ENCODE measurements at regions not wholly inside any gene's neighbourhood (a gene's known extent, or its start where the extent isn't known, plus 50 kb on each side); places are given as distances from the start of the nearest gene placed in this dataset.

DNA sequence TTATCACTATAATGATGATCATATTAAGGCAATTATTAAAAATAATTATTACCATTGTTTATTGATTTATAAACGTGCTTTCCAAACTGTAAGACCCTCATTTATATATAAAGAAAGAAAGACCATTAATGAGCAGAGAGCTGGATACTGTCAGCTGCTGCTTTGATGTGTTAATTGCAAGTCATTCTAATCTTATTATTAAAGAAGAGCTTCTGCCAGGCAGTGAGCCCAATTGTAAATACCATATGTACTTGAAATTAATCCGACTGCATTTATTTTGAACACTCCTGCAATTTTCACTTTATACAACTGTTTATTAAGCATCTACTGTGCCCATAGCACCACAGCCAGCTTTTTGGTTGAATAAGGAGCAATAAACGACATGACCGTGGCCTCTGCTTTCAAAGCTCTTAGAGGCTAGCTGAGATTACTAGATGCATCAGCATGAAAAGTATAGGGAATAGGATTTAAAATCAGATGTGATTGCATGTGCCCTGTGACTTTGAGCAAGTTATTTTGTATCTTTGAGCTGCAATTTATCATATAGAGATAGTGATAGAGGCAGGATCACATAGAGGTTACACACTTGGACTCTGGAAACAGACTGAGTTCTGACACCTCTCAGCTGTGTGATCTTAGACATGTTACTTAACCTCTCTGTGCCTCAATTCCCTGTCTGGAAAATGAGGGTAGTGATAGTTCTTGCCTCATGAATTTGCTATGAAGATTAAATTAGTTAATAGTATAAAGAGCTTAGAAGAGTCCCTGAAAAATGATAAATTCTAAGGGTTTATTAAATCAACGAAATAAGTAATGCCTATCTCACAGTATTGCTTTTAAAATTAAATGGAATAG, 83.4 kb downstream of the MYCN start:
- H3F3A ChIP-seq (replicated peaks; ENCODE audit: insufficient read depth) = no peaks in the 10 kb centered on the region
- ChIA-PET CTCF (interaction anchor here (0.7 to 1.5 kb wide), 4 partner anchors 10 to 70 kb away, joined by 3 to 7 read pairs (median 3); no protein-coding TSS in a partner anchor), POLR2A (no interaction called here)
- H3K9ac ChIP-seq = no peak overlapping the region
- H3K27me3 ChIP-seq (ENCODE audit: insufficient read depth) = no peaks in the 10 kb centered on the region
- H3K4me2 ChIP-seq = no peak overlapping the region
- H3K9me2 ChIP-seq = no peaks in the 10 kb centered on the region
- no peaks in the 10 kb centered on the region for H3K36me3 ChIP-seq (replicated peaks in 1 of 2; ENCODE audit: control insufficient read depth in 1 of 2, insufficient read depth in 2 of 2, low read length in 1 of 2)
- TF ChIP-seq NFIC (IDR thresholded peaks at IDR 0.05; ENCODE audit: borderline replicate concordance) (no peak), GABPA (IDR thresholded peaks at IDR 0.05; ENCODE audit: low read depth) (no peak), RAD21 (IDR thresholded peaks at IDR 0.05; ENCODE audit: low read length) (no peak), ELF1 (IDR thresholded peaks at IDR 0.05) (no peak), TCF12 (IDR thresholded peaks at IDR 0.05) (no peak), NRF1 (IDR thresholded peaks at IDR 0.05; ENCODE audit: low read depth, low read length) (no peak), EP300 (IDR thresholded peaks at IDR 0.05; ENCODE audit: borderline replicate concordance in 1 of 2, low read depth in 1 of 2, low read length in 1 of 2) (no peak), FOXJ3 (CRISPR knock-in tag; IDR thresholded peaks at IDR 0.05) (no peak), FOXM1 (IDR thresholded peaks at IDR 0.05; ENCODE audit: low read depth) (no peak), RFX5 (IDR thresholded peaks at IDR 0.05; ENCODE audit: low read length) (no peak), FOSL2 (IDR thresholded peaks at IDR 0.05; ENCODE audit: borderline replicate concordance, low read depth) (no peak), RXRA (IDR thresholded peaks at IDR 0.05; ENCODE audit: borderline replicate concordance, low read depth) (no peak)
- TF ChIP-seq, protein P1, sequence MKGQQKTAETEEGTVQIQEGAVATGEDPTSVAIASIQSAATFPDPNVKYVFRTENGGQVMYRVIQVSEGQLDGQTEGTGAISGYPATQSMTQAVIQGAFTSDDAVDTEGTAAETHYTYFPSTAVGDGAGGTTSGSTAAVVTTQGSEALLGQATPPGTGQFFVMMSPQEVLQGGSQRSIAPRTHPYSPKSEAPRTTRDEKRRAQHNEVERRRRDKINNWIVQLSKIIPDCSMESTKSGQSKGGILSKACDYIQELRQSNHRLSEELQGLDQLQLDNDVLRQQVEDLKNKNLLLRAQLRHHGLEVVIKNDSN (IDR thresholded peaks at IDR 0.05; ENCODE audit: borderline replicate concordance, low read depth) = no peak
- TF ChIP-seq, protein P2, sequence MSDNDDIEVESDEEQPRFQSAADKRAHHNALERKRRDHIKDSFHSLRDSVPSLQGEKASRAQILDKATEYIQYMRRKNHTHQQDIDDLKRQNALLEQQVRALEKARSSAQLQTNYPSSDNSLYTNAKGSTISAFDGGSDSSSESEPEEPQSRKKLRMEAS (IDR thresholded peaks at IDR 0.05; ENCODE audit: low read depth) = no peak
- TF ChIP-seq, protein P3, sequence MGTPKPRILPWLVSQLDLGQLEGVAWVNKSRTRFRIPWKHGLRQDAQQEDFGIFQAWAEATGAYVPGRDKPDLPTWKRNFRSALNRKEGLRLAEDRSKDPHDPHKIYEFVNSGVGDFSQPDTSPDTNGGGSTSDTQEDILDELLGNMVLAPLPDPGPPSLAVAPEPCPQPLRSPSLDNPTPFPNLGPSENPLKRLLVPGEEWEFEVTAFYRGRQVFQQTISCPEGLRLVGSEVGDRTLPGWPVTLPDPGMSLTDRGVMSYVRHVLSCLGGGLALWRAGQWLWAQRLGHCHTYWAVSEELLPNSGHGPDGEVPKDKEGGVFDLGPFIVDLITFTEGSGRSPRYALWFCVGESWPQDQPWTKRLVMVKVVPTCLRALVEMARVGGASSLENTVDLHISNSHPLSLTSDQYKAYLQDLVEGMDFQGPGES (IDR thresholded peaks at IDR 0.05; ENCODE audit: low read depth, low read length) = no peak
- TF ChIP-seq, protein P4, sequence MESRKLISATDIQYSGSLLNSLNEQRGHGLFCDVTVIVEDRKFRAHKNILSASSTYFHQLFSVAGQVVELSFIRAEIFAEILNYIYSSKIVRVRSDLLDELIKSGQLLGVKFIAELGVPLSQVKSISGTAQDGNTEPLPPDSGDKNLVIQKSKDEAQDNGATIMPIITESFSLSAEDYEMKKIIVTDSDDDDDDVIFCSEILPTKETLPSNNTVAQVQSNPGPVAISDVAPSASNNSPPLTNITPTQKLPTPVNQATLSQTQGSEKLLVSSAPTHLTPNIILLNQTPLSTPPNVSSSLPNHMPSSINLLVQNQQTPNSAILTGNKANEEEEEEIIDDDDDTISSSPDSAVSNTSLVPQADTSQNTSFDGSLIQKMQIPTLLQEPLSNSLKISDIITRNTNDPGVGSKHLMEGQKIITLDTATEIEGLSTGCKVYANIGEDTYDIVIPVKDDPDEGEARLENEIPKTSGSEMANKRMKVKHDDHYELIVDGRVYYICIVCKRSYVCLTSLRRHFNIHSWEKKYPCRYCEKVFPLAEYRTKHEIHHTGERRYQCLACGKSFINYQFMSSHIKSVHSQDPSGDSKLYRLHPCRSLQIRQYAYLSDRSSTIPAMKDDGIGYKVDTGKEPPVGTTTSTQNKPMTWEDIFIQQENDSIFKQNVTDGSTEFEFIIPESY (IDR thresholded peaks at IDR 0.05; ENCODE audit: borderline replicate concordance, low read depth) = no peak
- TF ChIP-seq, protein P5, sequence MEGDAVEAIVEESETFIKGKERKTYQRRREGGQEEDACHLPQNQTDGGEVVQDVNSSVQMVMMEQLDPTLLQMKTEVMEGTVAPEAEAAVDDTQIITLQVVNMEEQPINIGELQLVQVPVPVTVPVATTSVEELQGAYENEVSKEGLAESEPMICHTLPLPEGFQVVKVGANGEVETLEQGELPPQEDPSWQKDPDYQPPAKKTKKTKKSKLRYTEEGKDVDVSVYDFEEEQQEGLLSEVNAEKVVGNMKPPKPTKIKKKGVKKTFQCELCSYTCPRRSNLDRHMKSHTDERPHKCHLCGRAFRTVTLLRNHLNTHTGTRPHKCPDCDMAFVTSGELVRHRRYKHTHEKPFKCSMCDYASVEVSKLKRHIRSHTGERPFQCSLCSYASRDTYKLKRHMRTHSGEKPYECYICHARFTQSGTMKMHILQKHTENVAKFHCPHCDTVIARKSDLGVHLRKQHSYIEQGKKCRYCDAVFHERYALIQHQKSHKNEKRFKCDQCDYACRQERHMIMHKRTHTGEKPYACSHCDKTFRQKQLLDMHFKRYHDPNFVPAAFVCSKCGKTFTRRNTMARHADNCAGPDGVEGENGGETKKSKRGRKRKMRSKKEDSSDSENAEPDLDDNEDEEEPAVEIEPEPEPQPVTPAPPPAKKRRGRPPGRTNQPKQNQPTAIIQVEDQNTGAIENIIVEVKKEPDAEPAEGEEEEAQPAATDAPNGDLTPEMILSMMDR (IDR thresholded peaks at IDR 0.05) = no peak
- H4K20me1 ChIP-seq (ENCODE audit: insufficient read depth) = no peaks in the 10 kb centered on the region
- H3K27ac ChIP-seq (ENCODE audit: low read depth in 2 of 2, low read length in 1 of 2) = no peak overlapping the region
- H3K79me2 ChIP-seq (ENCODE audit: insufficient read depth) = no peaks in the 10 kb centered on the region
- DNase-seq = no peak
- no peak overlapping the region for H3K4me3 ChIP-seq (ENCODE audit: low read depth in 2 of 2, low read length in 1 of 2)
- H3K9me3 ChIP-seq = no peaks in the 10 kb centered on the region
- WGBS (ENCODE audit: low lambda C conversion rate) = 23% methylated on average over 5 of the region's 5 CpGs
- H3K4me1 ChIP-seq (ENCODE audit: control insufficient read depth in 1 of 2, insufficient read depth in 2 of 2, low read depth in 1 of 2, low read length in 1 of 2) = no peaks in the 10 kb centered on the region
- H2AFZ ChIP-seq (ENCODE audit: low read depth) = no peak overlapping the region
